MCF 10A (cell line): ENCODE measurements at regions not wholly inside any gene's neighbourhood (a gene's known extent, or its start where the extent isn't known, plus 50 kb on each side); places are given as distances from the start of the nearest gene placed in this dataset.

Experiments used
- BruUV-seq: library from RNA; stranded (reverse); fragments of 400-500 nt; replicated peaks from 2 replicates; lab custom pipeline; 2021; lab: Mats Ljungman, UMichigan
- CTCF ChIA-PET: fragments of 300-600 bp; sonication (Branson Sonifier 250); formaldehyde crosslinking; extraction: SDS; loops from one replicate; lab custom pipeline; 2021; ENCODE audit warnings: antibody characterized with exemption, inconsistent platforms; lab: Yijun Ruan, JAX
- POLR2A ChIA-PET: fragments of 300-600, 350-650 bp; sonication (Branson Sonifier 250); formaldehyde crosslinking; extraction: SDS; loops from one replicate; lab custom pipeline; 2020; ENCODE audit warnings: antibody characterized with exemption, inconsistent platforms; lab: Yijun Ruan, JAX
- DNase-seq: peaks from one replicate; pipeline ENCODE4 v3.0.0-alpha.2; 2018; ENCODE audit not compliant: unreplicated experiment
- H3K27ac Mint-ChIP-seq: one replicate; pipeline ENCODE4 v1.8.0; 2022; ENCODE audit warnings: mild to moderate bottlenecking, low read depth, mixed read lengths; ENCODE audit not compliant: unreplicated experiment
- H3K27me3 Mint-ChIP-seq: one replicate; pipeline ENCODE4 v1.8.0; 2022; ENCODE audit warnings: mixed read lengths; ENCODE audit not compliant: insufficient read depth, unreplicated experiment
- H3K36me3 Mint-ChIP-seq: one replicate; pipeline ENCODE4 v1.8.0; 2022; ENCODE audit warnings: mild to moderate bottlenecking, moderate library complexity, mixed read lengths; ENCODE audit not compliant: insufficient read depth, unreplicated experiment
- H3K4me1 Mint-ChIP-seq: one replicate; pipeline ENCODE4 v1.8.0; 2022; ENCODE audit warnings: mixed read lengths; ENCODE audit not compliant: insufficient read depth, unreplicated experiment
- H3K4me3 Mint-ChIP-seq: one replicate; pipeline ENCODE4 v1.8.0; 2022; ENCODE audit warnings: mild to moderate bottlenecking, moderate library complexity, mixed read lengths; ENCODE audit not compliant: unreplicated experiment
- H3K9me3 Mint-ChIP-seq: one replicate; pipeline ENCODE4 v1.8.0; 2022; ENCODE audit warnings: mixed read lengths; ENCODE audit not compliant: unreplicated experiment
- intact Hi-C: fragments of 100-400 bp; cut with micrococcal nuclease; formaldehyde crosslinking; loops from 2 replicates; pipeline ENCODE4 v1.14.1; 2022
- TF ChIP-seq, protein P1 (sequence below): fragments of 200-600 bp; IDR thresholded peaks from one replicate; pipeline ENCODE4 v1.8.0; 2022; ENCODE audit warnings: antibody characterized with exemption, mild to moderate bottlenecking; ENCODE audit not compliant: unreplicated experiment

DNA sequence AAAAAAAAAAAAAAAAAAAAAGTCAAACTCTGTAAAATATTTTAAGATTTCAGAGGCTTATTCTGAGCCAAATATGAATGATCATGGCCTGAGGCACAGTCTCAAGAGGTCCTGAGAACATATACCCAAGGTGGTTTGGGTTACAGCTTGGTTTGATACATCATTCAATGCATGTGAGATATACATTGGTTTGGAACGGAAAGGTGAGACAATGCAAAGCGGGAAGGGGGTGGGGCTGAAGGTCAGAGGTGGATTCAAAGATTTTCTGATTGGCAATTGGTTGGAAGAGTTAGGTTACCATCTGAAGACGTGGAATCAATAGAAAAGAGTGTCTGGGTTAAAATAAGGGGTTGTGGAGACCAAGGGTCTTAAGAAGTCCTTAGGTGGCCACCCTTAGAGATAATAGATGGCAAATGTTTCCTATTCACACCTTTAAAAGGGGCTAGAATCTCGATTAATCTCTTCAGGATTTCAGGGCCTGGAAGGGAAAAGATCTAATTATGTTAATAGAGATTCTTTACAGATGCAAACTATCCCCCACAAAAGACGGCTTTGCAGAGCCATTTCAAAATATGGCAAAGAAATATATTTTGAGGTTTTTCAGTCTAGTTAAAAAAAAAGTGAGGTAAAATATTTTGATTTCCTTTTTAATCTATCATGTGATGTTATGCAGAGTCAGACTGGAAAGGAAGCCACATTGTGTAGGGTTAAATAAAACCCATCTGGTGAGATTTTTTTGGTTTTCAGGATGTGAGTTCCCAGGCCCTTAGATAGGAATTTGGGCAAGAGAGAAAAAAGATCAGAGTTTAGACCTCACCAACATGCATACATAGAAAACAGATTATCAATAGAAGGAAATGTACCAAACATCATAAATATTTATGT is 173.8 kb upstream of the CNOT2 start:
- Mint-ChIP-seq H3K9me3 (no peaks in the 10 kb centered on the region), H3K36me3 (no peaks in the 10 kb centered on the region), H3K27me3 (no peaks in the 10 kb centered on the region), H3K4me3 (no peak overlapping the region), H3K4me1 (no peaks in the 10 kb centered on the region), H3K27ac (no peak overlapping the region)
- TF ChIP-seq, protein P1, sequence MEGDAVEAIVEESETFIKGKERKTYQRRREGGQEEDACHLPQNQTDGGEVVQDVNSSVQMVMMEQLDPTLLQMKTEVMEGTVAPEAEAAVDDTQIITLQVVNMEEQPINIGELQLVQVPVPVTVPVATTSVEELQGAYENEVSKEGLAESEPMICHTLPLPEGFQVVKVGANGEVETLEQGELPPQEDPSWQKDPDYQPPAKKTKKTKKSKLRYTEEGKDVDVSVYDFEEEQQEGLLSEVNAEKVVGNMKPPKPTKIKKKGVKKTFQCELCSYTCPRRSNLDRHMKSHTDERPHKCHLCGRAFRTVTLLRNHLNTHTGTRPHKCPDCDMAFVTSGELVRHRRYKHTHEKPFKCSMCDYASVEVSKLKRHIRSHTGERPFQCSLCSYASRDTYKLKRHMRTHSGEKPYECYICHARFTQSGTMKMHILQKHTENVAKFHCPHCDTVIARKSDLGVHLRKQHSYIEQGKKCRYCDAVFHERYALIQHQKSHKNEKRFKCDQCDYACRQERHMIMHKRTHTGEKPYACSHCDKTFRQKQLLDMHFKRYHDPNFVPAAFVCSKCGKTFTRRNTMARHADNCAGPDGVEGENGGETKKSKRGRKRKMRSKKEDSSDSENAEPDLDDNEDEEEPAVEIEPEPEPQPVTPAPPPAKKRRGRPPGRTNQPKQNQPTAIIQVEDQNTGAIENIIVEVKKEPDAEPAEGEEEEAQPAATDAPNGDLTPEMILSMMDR, result no peak
- POLR2A ChIA-PET, result interaction anchor here (0.7 kb wide), 1 partner anchor 9 kb away, joined by 3 read pairs; no protein-coding TSS in a partner anchor
- BruUV-seq, result no TSS peak
- CTCF ChIA-PET, result no interaction called here
- DNase-seq, result no peak
- intact Hi-C loops, result no loop called here

DNA sequence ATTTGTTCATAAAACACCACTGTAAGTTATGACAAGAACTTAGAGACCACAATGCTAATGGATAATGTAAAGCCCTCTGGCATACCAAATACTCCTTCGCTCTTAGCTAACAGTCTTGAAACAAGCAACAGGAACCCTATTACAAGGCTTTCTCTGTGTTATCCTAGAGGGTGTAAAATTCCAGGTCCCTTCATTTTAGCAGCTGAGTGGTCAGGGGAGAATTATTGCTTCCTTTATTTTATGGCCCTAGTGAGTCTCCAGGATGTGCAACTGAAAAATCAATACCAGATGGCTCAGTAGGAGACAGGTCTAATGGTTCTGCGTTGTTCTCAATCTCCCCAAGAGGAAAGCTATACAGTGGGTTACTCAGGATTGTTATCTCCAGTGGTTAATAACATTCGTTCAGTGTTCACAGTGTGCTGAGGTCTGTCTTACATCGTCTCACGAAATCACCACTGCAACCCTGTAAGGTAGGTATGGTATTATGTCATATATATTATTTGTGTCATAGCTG is 172.7 kb upstream of the CNOT2 start:
- ChIA-PET CTCF (no interaction called here), POLR2A (interaction anchor here (0.7 kb wide), 1 partner anchor 8 kb away, joined by 3 read pairs; no protein-coding TSS in a partner anchor)
- H3K27ac Mint-ChIP-seq, result no peak overlapping the region
- H3K4me3 Mint-ChIP-seq, result no peak overlapping the region
- H3K27me3 Mint-ChIP-seq, result no peaks in the 10 kb centered on the region
- no peaks in the 10 kb centered on the region for H3K9me3 Mint-ChIP-seq
- BruUV-seq, result no TSS peak
- H3K4me1 Mint-ChIP-seq, result no peaks in the 10 kb centered on the region
- no peaks in the 10 kb centered on the region for H3K36me3 Mint-ChIP-seq
- intact Hi-C loops, result no loop called here
- TF ChIP-seq, protein P1, result no peak
- no peak for DNase-seq

DNA sequence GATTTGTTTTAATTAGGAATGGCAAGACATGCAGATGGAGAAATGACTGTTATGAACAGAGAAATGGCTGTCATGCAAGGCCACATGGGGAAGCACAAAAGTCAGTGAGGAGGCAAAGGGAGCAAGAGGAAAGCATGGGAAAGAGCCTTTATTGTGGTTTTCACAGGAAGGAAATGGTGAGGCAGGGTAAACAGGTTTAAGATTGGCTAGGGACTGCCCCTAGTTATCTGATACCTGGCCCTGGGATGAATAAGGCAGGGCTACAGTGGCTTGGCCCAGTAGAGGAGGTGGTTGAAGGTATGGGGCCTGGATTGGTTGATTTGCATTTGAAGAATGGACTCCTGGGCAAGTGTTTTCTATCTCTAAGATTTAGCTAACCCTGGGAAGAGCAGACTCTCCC is 168.7 kb upstream of the CNOT2 start:
- H3K4me3 Mint-ChIP-seq, result no peak overlapping the region
- no peak overlapping the region for H3K27ac Mint-ChIP-seq
- no peak for DNase-seq
- intact Hi-C loops, result no loop called here
- no TSS peak for BruUV-seq
- H3K36me3 Mint-ChIP-seq, result no peaks in the 10 kb centered on the region
- peaks cover 11% of the 10 kb centered on the region for H3K4me1 Mint-ChIP-seq
- no peaks in the 10 kb centered on the region for H3K27me3 Mint-ChIP-seq
- TF ChIP-seq, protein P1, result no peak
- no peaks in the 10 kb centered on the region for H3K9me3 Mint-ChIP-seq
- CTCF ChIA-PET, result interaction anchor here (0.7 kb wide), 1 partner anchor 35 kb away, joined by 3 read pairs; no protein-coding TSS in a partner anchor
- POLR2A ChIA-PET, result interaction anchor here (0.6 kb wide), 1 partner anchor 119 kb away, joined by 3 read pairs; no protein-coding TSS in a partner anchor

GRCh38 chr12:70077441-70077840 is 165.8 kb upstream of the CNOT2 start:
- BruUV-seq, result no TSS peak

More at GRCh38 chr12:70077441-70077840, 165.8 kb upstream of the CNOT2 start:
- no peak for DNase-seq
- H3K4me3 Mint-ChIP-seq, result no peak overlapping the region
- H3K36me3 Mint-ChIP-seq, result no peaks in the 10 kb centered on the region
- no peaks in the 10 kb centered on the region for H3K27me3 Mint-ChIP-seq
- TF ChIP-seq, protein P1, result no peak
- CTCF ChIA-PET, result no interaction called here
- intact Hi-C loops, result no loop called here
- H3K27ac Mint-ChIP-seq, result peak overlapping the region; percentile 68
- peaks cover 11% of the 10 kb centered on the region for H3K4me1 Mint-ChIP-seq
- H3K9me3 Mint-ChIP-seq, result no peaks in the 10 kb centered on the region
- POLR2A ChIA-PET, result interaction anchor here (0.7 kb wide), 1 partner anchor 593 kb away, joined by 6 read pairs; no protein-coding TSS in a partner anchor
